Endothelial cell of umbilical vein (primary cell): ENCODE measurements at regions not wholly inside any gene's neighbourhood (a gene's known extent, or its start where the extent isn't known, plus 50 kb on each side); places are given as distances from the start of the nearest gene placed in this dataset.

ENCODE experiments used
- BruUV-seq: library from RNA; stranded (reverse); fragments of 400-500 nt; replicated peaks from 2 replicates; lab custom pipeline; 2021; lab: Mats Ljungman, UMichigan
- CTCF ChIA-PET: fragments of 300-600, 350-600 bp; sonication (Branson Sonifier 250); formaldehyde crosslinking; loops from one replicate; lab custom pipeline; 2021; ENCODE audit warnings: antibody characterized with exemption, inconsistent platforms; lab: Charles Lee
- POLR2A ChIA-PET: fragments of 300-600, 350-600 bp; sonication (Branson Sonifier 250); formaldehyde crosslinking; loops from one replicate; lab custom pipeline; 2021; ENCODE audit warnings: antibody characterized with exemption, inconsistent platforms; lab: Charles Lee
- DNase-seq: peaks from one replicate; pipeline ENCODE4 v3.0.0-alpha.2; 2011; ENCODE audit warnings: low read depth, low spot score
- FAIRE-seq: peaks from 2 replicates; lab custom pipeline; 2011; peaks lifted over from hg19 to GRCh38; lab: Jason Lieb, UNC
- H2AFZ ChIP-seq: 2 replicates; pipeline ENCODE4 v1.6.0; 2012; ENCODE audit warnings: low read depth, low read length, control low read depth, inconsistent platforms
- H3K27ac ChIP-seq: 2 replicates; pipeline ENCODE4 v1.5.1; 2011; ENCODE audit warnings: low read depth, mild to moderate bottlenecking, control low read depth, low read length, moderate library complexity; ENCODE audit not compliant: insufficient read depth
- H3K27me3 ChIP-seq, 2 experiments: 2 replicates each; pipeline versions ENCODE4 v1.6.0 to v1.6.1; 2011; ENCODE audit warnings: low read length in 2 of 2, mixed read lengths in 1 of 2; ENCODE audit not compliant: control insufficient read depth in 2 of 2, insufficient read depth in 2 of 2
- H3K36me3 ChIP-seq, 2 experiments: 2 replicates in 1 of 2; 3 replicates in 1 of 2; pipeline ENCODE4 v1.5.1; 2011; ENCODE audit warnings: low read length in 2 of 2, mild to moderate bottlenecking in 1 of 2, moderate library complexity in 1 of 2; ENCODE audit not compliant: control insufficient read depth in 2 of 2, insufficient read depth in 2 of 2; ENCODE audit errors: extremely low read depth in 1 of 2
- H3K4me1 ChIP-seq: 3 replicates; pipeline ENCODE4 v1.5.1; 2011; ENCODE audit warnings: mild to moderate bottlenecking, low read length; ENCODE audit not compliant: control insufficient read depth, insufficient read depth; ENCODE audit errors: extremely low read depth
- H3K4me2 ChIP-seq: 2 replicates; pipeline ENCODE4 v1.6.1; 2011; ENCODE audit warnings: low read length, control low read depth, mixed read lengths; ENCODE audit not compliant: insufficient read depth
- H3K4me3 ChIP-seq, 3 experiments: fragments of 200-600 bp in 1 of 3; sonication (generic), shearing (Covaris generic) in 1 of 3; replicated peaks in 1 of 3; 2 replicates each; pipeline ENCODE4 v1.5.1; 2011 to 2016; ENCODE audit warnings: control low read depth in 3 of 3, low read length in 3 of 3, mild to moderate bottlenecking in 2 of 3, inconsistent platforms in 1 of 3, low read depth in 1 of 3, moderate library complexity in 1 of 3; ENCODE audit not compliant: insufficient read depth in 1 of 3
- H3K79me2 ChIP-seq: 2 replicates; pipeline ENCODE4 v1.6.0; 2012; ENCODE audit warnings: low read length, inconsistent platforms; ENCODE audit not compliant: control insufficient read depth, insufficient read depth
- H3K9ac ChIP-seq: replicated peaks from 2 replicates; pipeline ENCODE3; 2011; ENCODE audit warnings: low read length, control low read depth; ENCODE audit not compliant: insufficient read depth; ENCODE audit errors: extremely low read depth
- H3K9me1 ChIP-seq: replicated peaks from 3 replicates; pipeline ENCODE4 v1.6.0; 2011; ENCODE audit warnings: mild to moderate bottlenecking, low read length; ENCODE audit not compliant: control insufficient read depth, insufficient read depth; ENCODE audit errors: extremely low read depth
- H3K9me3 ChIP-seq: replicated peaks from 2 replicates; pipeline ENCODE4 v1.5.1; 2012; ENCODE audit warnings: low read length, inconsistent platforms; ENCODE audit not compliant: control insufficient read depth, insufficient read depth
- H4K20me1 ChIP-seq: replicated peaks from 2 replicates; pipeline ENCODE3; 2011; ENCODE audit warnings: mild to moderate bottlenecking, low read length; ENCODE audit not compliant: control insufficient read depth, insufficient read depth; ENCODE audit errors: extremely low read depth
- EZH2 ChIP-seq: IDR thresholded peaks from 2 replicates; pipeline ENCODE4 v1.6.1; 2012; ENCODE audit warnings: borderline replicate concordance, low read depth, mild to moderate bottlenecking, moderate library complexity, low read length, inconsistent platforms; ENCODE audit not compliant: severe bottlenecking
- FOS ChIP-seq: IDR thresholded peaks from 2 replicates; pipeline ENCODE4 v1.6.1; 2011; ENCODE audit warnings: mild to moderate bottlenecking, low read length, moderate library complexity, borderline replicate concordance; ENCODE audit not compliant: insufficient read depth
- GATA2 ChIP-seq: IDR thresholded peaks from 2 replicates; pipeline ENCODE4 v1.7.0; 2011; ENCODE audit warnings: low read depth, mild to moderate bottlenecking, moderate library complexity, mixed read lengths, low read length; ENCODE audit not compliant: insufficient read length, insufficient read depth
- JUN ChIP-seq: IDR thresholded peaks from 2 replicates; pipeline ENCODE4 v1.6.1; 2011; ENCODE audit warnings: borderline replicate concordance, low read depth; ENCODE audit not compliant: insufficient read length, insufficient read depth
- MYC ChIP-seq: IDR thresholded peaks from one replicate; pipeline ENCODE4 v1.6.1; 2011; ENCODE audit warnings: mild to moderate bottlenecking, low read depth, low read length
- POLR2A ChIP-seq: IDR thresholded peaks from 2 replicates; pipeline ENCODE4 v1.6.1; 2012; ENCODE audit warnings: low read depth, mild to moderate bottlenecking, control low read depth, low read length
- POLR2AphosphoS5 ChIP-seq: IDR thresholded peaks from 2 replicates; pipeline ENCODE4 v1.6.1; 2012; ENCODE audit warnings: low read depth, mild to moderate bottlenecking, control low read depth, low read length, moderate library complexity; ENCODE audit not compliant: insufficient read depth
- dilution Hi-C: fragments of 300-500 bp; cut with MboI; formaldehyde crosslinking; loops from one replicate; pipeline ENCODE4 v1.15.0; 2019; ENCODE audit warnings: low sequenced_read_pairs; ENCODE audit not compliant: extremely low pct_ligation_motif_present
- intact Hi-C: fragments of 100-400 bp; cut with micrococcal nuclease; formaldehyde crosslinking; loops from one replicate; pipeline ENCODE4 v1.10.0; 2022
- TF ChIP-seq, protein P1 (sequence below): IDR thresholded peaks from 2 replicates; pipeline ENCODE4 v1.6.1; 2011; ENCODE audit not compliant: insufficient read depth, insufficient read length
- TF ChIP-seq, protein P2 (sequence below), 2 donors: IDR thresholded peaks; 1 replicate in 1 of 2; 2 replicates in 1 of 2; pipeline ENCODE4 v1.5.1; 2011; ENCODE audit warnings: low read length in 2 of 2, mild to moderate bottlenecking in 2 of 2, moderate library complexity in 2 of 2, control low read depth in 1 of 2, inconsistent platforms in 1 of 2, low read depth in 1 of 2; ENCODE audit not compliant: insufficient read depth in 1 of 2; ENCODE audit errors: extremely low read depth in 1 of 2

DNA sequence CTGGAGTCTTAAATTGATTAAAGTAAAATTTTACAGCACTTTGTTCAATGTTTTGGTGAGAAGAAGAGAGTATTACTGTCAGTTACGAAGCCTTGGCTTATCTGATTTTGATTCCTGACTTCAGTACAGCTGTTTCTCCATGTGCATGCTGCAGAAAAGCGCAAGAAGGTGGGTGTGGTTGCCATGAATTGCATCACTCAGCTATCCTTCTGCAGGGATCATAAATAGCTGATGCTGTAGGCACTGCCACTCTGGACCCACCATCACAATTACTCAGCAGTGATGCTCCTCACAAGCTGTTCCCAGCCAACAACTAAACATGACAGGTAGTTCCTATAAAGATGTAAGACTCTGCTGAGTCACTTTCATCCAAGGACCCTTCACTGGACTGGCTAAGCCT is 321.2 kb downstream of the IRS2 start:
- Histone ChIP-seq H3K9ac (no peak overlapping the region), H3K27ac (no peak overlapping the region), H3K79me2 (no peaks in the 10 kb centered on the region), H3K4me3 (no peak overlapping the region), H3K4me1 (no peaks in the 10 kb centered on the region), H3K4me2 (no peak overlapping the region), H2AFZ (no peak overlapping the region), H3K36me3 (no peaks in the 10 kb centered on the region), H3K27me3 (no peaks in the 10 kb centered on the region), H3K9me1 (no peaks in the 10 kb centered on the region), H3K9me3 (no peaks in the 10 kb centered on the region), H4K20me1 (no peaks in the 10 kb centered on the region)
- intact Hi-C loops: no loop called here
- ChIA-PET POLR2A (no interaction called here), CTCF (interaction anchor here (0.9 kb wide), 1 partner anchor 11 kb away, joined by 3 read pairs; no protein-coding TSS in a partner anchor)
- FAIRE-seq (no peak), DNase-seq (no peak)
- no TSS peak for BruUV-seq
- TF ChIP-seq GATA2 (no peak), POLR2A (no peak), MYC (no peak), FOS (no peak), JUN (no peak), POLR2AphosphoS5 (no peak), EZH2 (no peak)
- TF ChIP-seq, protein P1, sequence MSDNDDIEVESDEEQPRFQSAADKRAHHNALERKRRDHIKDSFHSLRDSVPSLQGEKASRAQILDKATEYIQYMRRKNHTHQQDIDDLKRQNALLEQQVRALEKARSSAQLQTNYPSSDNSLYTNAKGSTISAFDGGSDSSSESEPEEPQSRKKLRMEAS: no peak
- TF ChIP-seq, protein P2, sequence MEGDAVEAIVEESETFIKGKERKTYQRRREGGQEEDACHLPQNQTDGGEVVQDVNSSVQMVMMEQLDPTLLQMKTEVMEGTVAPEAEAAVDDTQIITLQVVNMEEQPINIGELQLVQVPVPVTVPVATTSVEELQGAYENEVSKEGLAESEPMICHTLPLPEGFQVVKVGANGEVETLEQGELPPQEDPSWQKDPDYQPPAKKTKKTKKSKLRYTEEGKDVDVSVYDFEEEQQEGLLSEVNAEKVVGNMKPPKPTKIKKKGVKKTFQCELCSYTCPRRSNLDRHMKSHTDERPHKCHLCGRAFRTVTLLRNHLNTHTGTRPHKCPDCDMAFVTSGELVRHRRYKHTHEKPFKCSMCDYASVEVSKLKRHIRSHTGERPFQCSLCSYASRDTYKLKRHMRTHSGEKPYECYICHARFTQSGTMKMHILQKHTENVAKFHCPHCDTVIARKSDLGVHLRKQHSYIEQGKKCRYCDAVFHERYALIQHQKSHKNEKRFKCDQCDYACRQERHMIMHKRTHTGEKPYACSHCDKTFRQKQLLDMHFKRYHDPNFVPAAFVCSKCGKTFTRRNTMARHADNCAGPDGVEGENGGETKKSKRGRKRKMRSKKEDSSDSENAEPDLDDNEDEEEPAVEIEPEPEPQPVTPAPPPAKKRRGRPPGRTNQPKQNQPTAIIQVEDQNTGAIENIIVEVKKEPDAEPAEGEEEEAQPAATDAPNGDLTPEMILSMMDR (IDR thresholded peaks at IDR 0.05; ENCODE audit: extremely low read depth in 1 of 2, insufficient read depth in 1 of 2, low read depth in 1 of 2, low read length in 2 of 2): no peak
- dilution Hi-C loops: no loop called here
